ENCODE measurements at regions not wholly inside any gene's neighbourhood (a gene's known extent, or its start where the extent isn't known, plus 50 kb on each side); places are given as distances from the start of the nearest gene placed in this dataset.

DNA sequence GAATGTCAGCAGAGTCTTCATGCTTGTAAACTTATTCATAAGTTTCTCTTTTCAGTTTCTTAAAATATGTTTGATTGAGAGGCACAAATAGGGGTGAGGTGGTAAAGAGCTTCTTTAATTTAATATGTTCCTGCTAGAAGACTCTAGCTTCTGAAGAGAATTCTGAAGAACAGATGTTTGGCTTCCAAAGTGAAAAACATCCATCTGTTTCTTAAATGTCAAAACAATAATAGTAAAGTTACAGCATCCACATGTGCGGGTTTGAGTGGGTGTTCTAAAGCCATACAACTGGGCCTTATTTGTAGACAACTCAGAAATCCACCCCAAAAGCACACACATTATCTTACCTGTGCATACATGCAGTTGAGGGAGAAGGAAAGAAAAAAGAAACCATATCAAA, 144.0 kb upstream of the ADGRL4 start:
- TF ChIP-seq EZH2phosphoT487 (IDR thresholded peaks at IDR 0.05; ENCODE audit: borderline replicate concordance, low read depth, low read length) = no peak
- TF ChIP-seq, protein P1, sequence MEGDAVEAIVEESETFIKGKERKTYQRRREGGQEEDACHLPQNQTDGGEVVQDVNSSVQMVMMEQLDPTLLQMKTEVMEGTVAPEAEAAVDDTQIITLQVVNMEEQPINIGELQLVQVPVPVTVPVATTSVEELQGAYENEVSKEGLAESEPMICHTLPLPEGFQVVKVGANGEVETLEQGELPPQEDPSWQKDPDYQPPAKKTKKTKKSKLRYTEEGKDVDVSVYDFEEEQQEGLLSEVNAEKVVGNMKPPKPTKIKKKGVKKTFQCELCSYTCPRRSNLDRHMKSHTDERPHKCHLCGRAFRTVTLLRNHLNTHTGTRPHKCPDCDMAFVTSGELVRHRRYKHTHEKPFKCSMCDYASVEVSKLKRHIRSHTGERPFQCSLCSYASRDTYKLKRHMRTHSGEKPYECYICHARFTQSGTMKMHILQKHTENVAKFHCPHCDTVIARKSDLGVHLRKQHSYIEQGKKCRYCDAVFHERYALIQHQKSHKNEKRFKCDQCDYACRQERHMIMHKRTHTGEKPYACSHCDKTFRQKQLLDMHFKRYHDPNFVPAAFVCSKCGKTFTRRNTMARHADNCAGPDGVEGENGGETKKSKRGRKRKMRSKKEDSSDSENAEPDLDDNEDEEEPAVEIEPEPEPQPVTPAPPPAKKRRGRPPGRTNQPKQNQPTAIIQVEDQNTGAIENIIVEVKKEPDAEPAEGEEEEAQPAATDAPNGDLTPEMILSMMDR (conservative IDR thresholded peaks at IDR 0.05; ENCODE audit: low read length) = no peak
